ENCODE measurements at regions not wholly inside any gene's neighbourhood (a gene's known extent, or its start where the extent isn't known, plus 50 kb on each side); places are given as distances from the start of the nearest gene placed in this dataset.

DNA sequence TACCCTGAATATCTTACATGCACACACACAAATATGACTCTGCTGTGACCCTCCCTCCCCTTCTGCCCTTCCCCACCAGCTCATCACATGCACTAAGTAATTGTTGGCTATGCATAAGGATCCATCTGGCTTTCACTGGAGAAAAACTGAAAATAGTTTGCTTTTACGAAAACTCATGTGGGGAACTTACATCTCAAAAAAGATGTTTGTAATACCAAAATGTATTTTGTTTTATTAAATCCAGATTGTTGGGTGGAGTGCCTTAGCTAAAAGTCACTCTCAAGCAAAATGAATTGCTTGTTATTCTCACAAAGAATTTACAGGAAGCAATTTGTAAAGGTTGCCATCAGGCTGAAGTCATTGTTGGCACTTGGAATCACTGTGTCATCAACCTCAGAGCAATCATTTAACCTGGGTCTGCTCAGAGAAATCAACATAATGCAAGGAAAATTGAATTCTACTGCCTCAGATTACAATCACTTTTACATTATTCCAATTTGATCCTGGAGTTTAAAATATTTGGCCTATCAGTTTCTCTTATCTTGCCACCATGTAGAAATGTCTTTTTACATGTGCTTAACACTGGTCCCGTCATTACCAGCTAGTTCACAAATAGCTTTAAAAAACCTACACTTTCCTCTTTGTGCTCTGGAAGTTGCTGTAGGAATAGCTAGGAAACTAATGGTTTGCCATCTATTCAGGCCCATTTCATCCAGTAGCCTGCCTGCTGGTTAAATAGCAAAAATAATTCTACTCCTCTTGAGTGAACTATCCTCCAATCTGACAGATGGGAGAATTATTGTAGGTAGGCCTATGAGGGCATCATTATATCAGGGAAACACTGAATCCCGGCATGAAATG, 90.3 kb upstream of the TMEM17 start:
- H3K4me3 Mint-ChIP-seq (ENCODE audit: unreplicated experiment): no peak overlapping the region
- H3K9me3 Mint-ChIP-seq (ENCODE audit: unreplicated experiment): no peaks in the 10 kb centered on the region
- peak; percentile 62 for FAIRE-seq
- Histone ChIP-seq H3K27ac (ENCODE audit: low read depth, low read length) (peak overlapping the region; percentile 67), H3K4me2 (ENCODE audit: low read length) (peak overlapping the region; percentile 51), H3K9ac (ENCODE audit: low read length) (peak overlapping the region; percentile 27), H3K4me3 (ENCODE audit: insufficient read depth, low read depth, low read length) (no peak overlapping the region), H3K27me3 (ENCODE audit: insufficient read depth, low read length) (no peaks in the 10 kb centered on the region), H3K79me2 (ENCODE audit: insufficient read depth, low read length) (no peaks in the 10 kb centered on the region), H4K20me1 (ENCODE audit: insufficient read depth, low read length) (no peaks in the 10 kb centered on the region), H3K9me3 (ENCODE audit: insufficient read depth, low read depth, low read length) (no peaks in the 10 kb centered on the region), H3K4me1 (ENCODE audit: insufficient read depth, low read length) (peaks cover 14% of the 10 kb centered on the region), H2AFZ (ENCODE audit: low read depth, low read length) (no peak overlapping the region), H3K36me3 (ENCODE audit: insufficient read depth, low read length) (no peaks in the 10 kb centered on the region)
- H3K27me3 Mint-ChIP-seq (ENCODE audit: low read depth, unreplicated experiment): no peaks in the 10 kb centered on the region
- no peaks in the 10 kb centered on the region for H3K4me1 Mint-ChIP-seq (ENCODE audit: low read depth, unreplicated experiment)
- no peak for TF ChIP-seq EZH2 (IDR thresholded peaks at IDR 0.05; ENCODE audit: insufficient read depth, low read length)
- TF ChIP-seq, protein P1, sequence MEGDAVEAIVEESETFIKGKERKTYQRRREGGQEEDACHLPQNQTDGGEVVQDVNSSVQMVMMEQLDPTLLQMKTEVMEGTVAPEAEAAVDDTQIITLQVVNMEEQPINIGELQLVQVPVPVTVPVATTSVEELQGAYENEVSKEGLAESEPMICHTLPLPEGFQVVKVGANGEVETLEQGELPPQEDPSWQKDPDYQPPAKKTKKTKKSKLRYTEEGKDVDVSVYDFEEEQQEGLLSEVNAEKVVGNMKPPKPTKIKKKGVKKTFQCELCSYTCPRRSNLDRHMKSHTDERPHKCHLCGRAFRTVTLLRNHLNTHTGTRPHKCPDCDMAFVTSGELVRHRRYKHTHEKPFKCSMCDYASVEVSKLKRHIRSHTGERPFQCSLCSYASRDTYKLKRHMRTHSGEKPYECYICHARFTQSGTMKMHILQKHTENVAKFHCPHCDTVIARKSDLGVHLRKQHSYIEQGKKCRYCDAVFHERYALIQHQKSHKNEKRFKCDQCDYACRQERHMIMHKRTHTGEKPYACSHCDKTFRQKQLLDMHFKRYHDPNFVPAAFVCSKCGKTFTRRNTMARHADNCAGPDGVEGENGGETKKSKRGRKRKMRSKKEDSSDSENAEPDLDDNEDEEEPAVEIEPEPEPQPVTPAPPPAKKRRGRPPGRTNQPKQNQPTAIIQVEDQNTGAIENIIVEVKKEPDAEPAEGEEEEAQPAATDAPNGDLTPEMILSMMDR (IDR thresholded peaks at IDR 0.05; ENCODE audit: insufficient read depth, low read depth, low read length): no peak
- H3K27ac Mint-ChIP-seq (ENCODE audit: unreplicated experiment): no peak overlapping the region
- no peaks in the 10 kb centered on the region for H3K36me3 Mint-ChIP-seq (ENCODE audit: low read depth, unreplicated experiment)
- peak; percentile 92 for DNase-seq (ENCODE audit: low read depth)

DNA sequence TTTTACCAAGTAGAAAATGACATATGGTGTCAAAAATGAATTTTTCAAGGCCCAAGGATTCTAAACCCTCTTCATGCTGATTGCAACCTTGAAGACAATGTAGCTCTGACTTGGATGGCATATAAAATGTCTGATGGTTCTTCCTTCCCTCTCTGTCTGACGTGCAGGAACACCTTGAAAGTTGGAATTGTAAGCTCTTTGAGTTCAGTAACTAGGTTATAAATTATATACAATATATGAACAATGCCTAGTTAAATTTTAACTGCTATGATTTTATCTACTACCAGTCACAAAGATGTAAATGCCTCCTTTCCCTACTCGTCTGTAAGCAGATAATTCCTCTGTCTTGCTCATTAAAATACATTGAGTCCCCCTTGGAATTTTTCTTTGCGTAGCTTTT, 89.5 kb upstream of the TMEM17 start:
- H3K9ac ChIP-seq (ENCODE audit: low read length): peak overlapping the region; percentile 27
- no peaks in the 10 kb centered on the region for H4K20me1 ChIP-seq (ENCODE audit: insufficient read depth, low read length)
- H3K27ac ChIP-seq (ENCODE audit: low read depth, low read length): peak overlapping the region; percentile 67
- no peak overlapping the region for H3K4me3 ChIP-seq (ENCODE audit: insufficient read depth, low read depth, low read length)
- no peaks in the 10 kb centered on the region for H3K79me2 ChIP-seq (ENCODE audit: insufficient read depth, low read length)
- DNase-seq (ENCODE audit: low read depth) (no peak), FAIRE-seq (no peak)
- H3K36me3 ChIP-seq (ENCODE audit: insufficient read depth, low read length): no peaks in the 10 kb centered on the region
- H3K9me3 ChIP-seq (ENCODE audit: insufficient read depth, low read depth, low read length): no peaks in the 10 kb centered on the region
- H3K27me3 ChIP-seq (ENCODE audit: insufficient read depth, low read length): no peaks in the 10 kb centered on the region
- peaks cover 14% of the 10 kb centered on the region for H3K4me1 ChIP-seq (ENCODE audit: insufficient read depth, low read length)
- no peak for TF ChIP-seq EZH2 (IDR thresholded peaks at IDR 0.05; ENCODE audit: insufficient read depth, low read length)
- TF ChIP-seq, protein P1 (IDR thresholded peaks at IDR 0.05; ENCODE audit: insufficient read depth, low read depth, low read length): no peak
- Mint-ChIP-seq H3K36me3 (ENCODE audit: low read depth, unreplicated experiment) (no peaks in the 10 kb centered on the region), H3K4me3 (ENCODE audit: unreplicated experiment) (no peak overlapping the region), H3K4me1 (ENCODE audit: low read depth, unreplicated experiment) (no peaks in the 10 kb centered on the region), H3K27ac (ENCODE audit: unreplicated experiment) (no peak overlapping the region), H3K27me3 (ENCODE audit: low read depth, unreplicated experiment) (no peaks in the 10 kb centered on the region), H3K9me3 (ENCODE audit: unreplicated experiment) (no peaks in the 10 kb centered on the region)
- peak overlapping the region; percentile 51 for H3K4me2 ChIP-seq (ENCODE audit: low read length)
- no peak overlapping the region for H2AFZ ChIP-seq (ENCODE audit: low read depth, low read length)

DNA sequence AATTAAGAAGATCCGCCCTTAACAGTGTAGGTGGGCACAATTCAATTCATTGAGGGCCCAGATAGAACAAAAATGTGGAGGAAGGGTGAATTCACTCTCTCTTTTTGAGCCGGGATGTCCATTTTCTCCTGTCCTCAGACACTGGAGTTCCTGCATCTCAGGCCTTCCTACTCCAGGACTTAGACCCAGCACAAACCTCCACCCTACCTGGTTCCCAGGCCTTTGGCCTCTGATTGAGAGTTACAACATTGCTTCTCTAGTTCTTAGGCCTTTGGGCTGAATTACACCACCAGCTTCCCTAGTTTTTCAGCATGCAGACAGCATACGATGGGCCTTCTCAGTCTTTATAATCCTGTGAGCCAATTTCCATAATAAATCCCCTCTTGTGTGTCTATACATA, 87.8 kb upstream of the TMEM17 start:
- peaks cover 11% of the 10 kb centered on the region for H3K4me1 Mint-ChIP-seq (ENCODE audit: low read depth, unreplicated experiment)
- H3K36me3 Mint-ChIP-seq (ENCODE audit: low read depth, unreplicated experiment): no peaks in the 10 kb centered on the region
- TF ChIP-seq, protein P1 (IDR thresholded peaks at IDR 0.05; ENCODE audit: insufficient read depth, low read depth, low read length): no peak
- no peak for TF ChIP-seq EZH2 (IDR thresholded peaks at IDR 0.05; ENCODE audit: insufficient read depth, low read length)

More for the DNA sequence above, 87.8 kb upstream of the TMEM17 start:
- Mint-ChIP-seq H3K4me3 (ENCODE audit: unreplicated experiment) (no peak overlapping the region), H3K27me3 (ENCODE audit: low read depth, unreplicated experiment) (no peaks in the 10 kb centered on the region), H3K9me3 (ENCODE audit: unreplicated experiment) (no peaks in the 10 kb centered on the region), H3K27ac (ENCODE audit: unreplicated experiment) (no peak overlapping the region)
- Histone ChIP-seq H3K4me2 (ENCODE audit: low read length) (no peak overlapping the region), H3K4me1 (ENCODE audit: insufficient read depth, low read length) (peaks cover 19% of the 10 kb centered on the region), H3K4me3 (ENCODE audit: insufficient read depth, low read depth, low read length) (no peak overlapping the region), H3K27me3 (ENCODE audit: insufficient read depth, low read length) (no peaks in the 10 kb centered on the region), H4K20me1 (ENCODE audit: insufficient read depth, low read length) (no peaks in the 10 kb centered on the region), H3K9ac (ENCODE audit: low read length) (no peak overlapping the region), H2AFZ (ENCODE audit: low read depth, low read length) (peak overlapping the region; percentile 18), H3K27ac (ENCODE audit: low read depth, low read length) (no peak overlapping the region), H3K79me2 (ENCODE audit: insufficient read depth, low read length) (no peaks in the 10 kb centered on the region), H3K36me3 (ENCODE audit: insufficient read depth, low read length) (no peaks in the 10 kb centered on the region), H3K9me3 (ENCODE audit: insufficient read depth, low read depth, low read length) (no peaks in the 10 kb centered on the region)
- DNase-seq (ENCODE audit: low read depth) (no peak), FAIRE-seq (no peak)

Measured in astrocyte (in vitro differentiated cells and primary cell).